ENCODE measurements at regions not wholly inside any gene's neighbourhood (a gene's known extent, or its start where the extent isn't known, plus 50 kb on each side); places are given as distances from the start of the nearest gene placed in this dataset.

GRCh38 chr1:232556351-232556750, 73.6 kb downstream of the SIPA1L2 start:
- no peak for DNase-seq (ENCODE audit: low read depth in 4 of 4, low spot score in 2 of 4)

- DNase-seq (ENCODE audit: low read depth in 4 of 4, low spot score in 2 of 4) = no peak
Measured at GRCh38 chr1:232555494-232556210, 74.3 kb downstream of the SIPA1L2 start.

DNA sequence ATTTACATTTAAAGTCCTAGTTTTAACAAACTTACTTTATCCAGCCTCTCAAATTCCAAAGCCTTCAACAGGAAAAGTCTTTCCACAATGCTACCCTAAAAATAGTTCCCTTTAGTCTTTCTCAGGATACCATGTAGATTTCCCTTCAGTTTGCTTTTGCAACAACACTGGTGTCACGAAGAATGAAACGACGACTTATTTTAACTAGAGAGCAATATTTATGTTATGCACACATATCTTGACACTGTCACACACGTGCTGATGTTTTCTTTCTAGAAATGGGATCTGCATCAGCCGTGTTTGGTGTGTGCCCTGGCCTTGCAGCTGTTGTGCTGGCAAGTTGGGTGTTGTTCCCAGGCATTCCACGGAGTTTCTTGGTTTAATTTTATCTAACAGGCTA, 75.5 kb downstream of the SIPA1L2 start:
- DNase-seq (ENCODE audit: low read depth in 4 of 4, low spot score in 2 of 4) = no peak

GRCh38 chr1:232553809-232554208, 76.1 kb downstream of the SIPA1L2 start:
- no peak for DNase-seq (ENCODE audit: low read depth in 4 of 4, low spot score in 2 of 4)

DNA sequence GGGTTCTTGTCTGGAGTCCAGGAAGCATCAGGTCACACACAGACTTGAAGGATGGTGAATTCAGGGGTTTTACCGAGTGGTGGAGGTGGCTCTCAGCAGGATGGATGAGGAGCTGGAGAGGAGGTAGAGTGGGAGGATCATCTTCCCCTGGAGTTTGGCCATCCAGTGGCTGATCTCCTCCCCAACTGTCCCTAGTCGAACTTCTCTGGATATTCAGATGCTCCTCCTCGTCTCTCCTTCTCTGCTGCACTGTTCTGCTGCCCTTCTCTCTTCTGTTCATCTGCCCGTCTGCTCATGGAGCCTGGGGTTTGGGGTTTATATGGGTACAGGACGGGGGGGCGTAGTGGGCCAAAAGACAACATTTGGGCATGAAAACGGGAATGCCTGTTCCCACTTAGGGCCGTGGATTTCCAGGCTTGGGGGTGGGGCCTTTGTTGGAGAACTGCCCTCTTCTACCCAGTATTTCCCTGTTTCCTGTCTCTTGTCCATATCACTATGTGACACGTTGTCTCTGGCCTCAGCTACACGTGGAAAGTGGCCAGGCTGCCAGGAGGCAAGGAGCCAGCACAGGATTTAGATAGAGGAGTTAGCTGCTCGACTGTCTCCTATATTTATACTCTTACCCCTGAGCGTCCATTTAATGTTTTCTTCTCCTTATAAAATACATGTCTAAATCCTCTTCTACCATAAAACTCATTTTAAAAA, 76.7 kb downstream of the SIPA1L2 start:
- DNase-seq (ENCODE audit: low read depth in 4 of 4, low spot score in 2 of 4) = no peak

- DNase-seq (ENCODE audit: low read depth in 4 of 4, low spot score in 2 of 4) = no peak
Measured at GRCh38 chr1:232551386-232551785, 78.5 kb downstream of the SIPA1L2 start.

GRCh38 chr1:232550007-232550406, 79.9 kb downstream of the SIPA1L2 start:
- DNase-seq (ENCODE audit: low read depth in 4 of 4, low spot score in 2 of 4) = no peak

DNA sequence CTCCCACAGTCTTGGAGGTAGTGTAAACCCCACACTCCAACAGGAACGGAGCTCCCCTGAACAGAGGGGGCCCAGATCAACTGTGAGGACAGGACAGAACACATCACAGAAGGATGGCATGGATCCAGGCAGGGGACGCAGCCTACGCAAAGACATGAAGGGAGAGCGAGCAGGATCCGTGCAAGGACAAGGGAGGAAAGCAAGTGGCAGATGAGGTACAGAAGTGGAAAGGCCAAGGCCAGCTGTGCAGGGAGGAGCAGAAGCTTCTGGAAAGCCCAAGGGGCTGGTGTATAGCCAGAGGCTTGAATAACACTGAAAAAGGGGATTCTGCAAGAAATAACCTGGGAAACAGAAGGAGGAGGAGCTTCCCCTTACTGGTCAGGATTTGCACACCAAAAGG, 81.2 kb downstream of the SIPA1L2 start:
- DNase-seq (ENCODE audit: low read depth in 4 of 4, low spot score in 2 of 4) = no peak

DNA sequence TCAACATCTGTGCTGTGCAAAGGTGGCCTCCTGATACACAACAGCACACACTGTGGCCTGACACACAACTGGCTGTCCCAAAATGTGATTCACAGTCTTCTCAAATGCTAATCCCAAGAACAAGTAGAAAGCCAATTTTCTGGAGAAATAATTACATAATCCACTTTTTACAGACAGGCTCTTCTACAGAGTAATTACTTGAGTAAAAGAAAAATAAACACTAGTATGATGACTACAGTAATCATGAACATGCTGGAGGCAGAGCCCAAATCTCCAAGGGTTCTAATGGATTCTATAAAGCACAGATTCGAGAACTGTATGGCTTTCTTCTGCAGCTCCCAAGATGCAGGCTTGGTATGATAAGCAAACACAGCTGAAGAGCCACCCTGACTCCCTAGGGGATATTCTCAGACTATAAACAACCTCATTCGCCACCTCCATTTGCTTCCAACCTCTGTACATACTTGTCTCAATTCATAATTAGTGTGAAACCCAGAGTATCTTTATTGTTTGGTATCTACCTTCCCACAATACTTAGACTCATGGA, 81.9 kb downstream of the SIPA1L2 start:
- no peak for DNase-seq (ENCODE audit: low read depth in 4 of 4, low spot score in 2 of 4)

GRCh38 chr1:232542633-232543593, 87.0 kb downstream of the SIPA1L2 start:
- no peak for DNase-seq (ENCODE audit: low read depth in 4 of 4, low spot score in 2 of 4)

- no peak for DNase-seq (ENCODE audit: low read depth in 4 of 4, low spot score in 2 of 4)
Measured at GRCh38 chr1:232538943-232539302, 91.0 kb downstream of the SIPA1L2 start.

GRCh38 chr1:232538224-232538942, 91.5 kb downstream of the SIPA1L2 start:
- peak in 1 of 4 donors; percentile 50 for DNase-seq (ENCODE audit: low read depth in 4 of 4, low spot score in 2 of 4)

DNA sequence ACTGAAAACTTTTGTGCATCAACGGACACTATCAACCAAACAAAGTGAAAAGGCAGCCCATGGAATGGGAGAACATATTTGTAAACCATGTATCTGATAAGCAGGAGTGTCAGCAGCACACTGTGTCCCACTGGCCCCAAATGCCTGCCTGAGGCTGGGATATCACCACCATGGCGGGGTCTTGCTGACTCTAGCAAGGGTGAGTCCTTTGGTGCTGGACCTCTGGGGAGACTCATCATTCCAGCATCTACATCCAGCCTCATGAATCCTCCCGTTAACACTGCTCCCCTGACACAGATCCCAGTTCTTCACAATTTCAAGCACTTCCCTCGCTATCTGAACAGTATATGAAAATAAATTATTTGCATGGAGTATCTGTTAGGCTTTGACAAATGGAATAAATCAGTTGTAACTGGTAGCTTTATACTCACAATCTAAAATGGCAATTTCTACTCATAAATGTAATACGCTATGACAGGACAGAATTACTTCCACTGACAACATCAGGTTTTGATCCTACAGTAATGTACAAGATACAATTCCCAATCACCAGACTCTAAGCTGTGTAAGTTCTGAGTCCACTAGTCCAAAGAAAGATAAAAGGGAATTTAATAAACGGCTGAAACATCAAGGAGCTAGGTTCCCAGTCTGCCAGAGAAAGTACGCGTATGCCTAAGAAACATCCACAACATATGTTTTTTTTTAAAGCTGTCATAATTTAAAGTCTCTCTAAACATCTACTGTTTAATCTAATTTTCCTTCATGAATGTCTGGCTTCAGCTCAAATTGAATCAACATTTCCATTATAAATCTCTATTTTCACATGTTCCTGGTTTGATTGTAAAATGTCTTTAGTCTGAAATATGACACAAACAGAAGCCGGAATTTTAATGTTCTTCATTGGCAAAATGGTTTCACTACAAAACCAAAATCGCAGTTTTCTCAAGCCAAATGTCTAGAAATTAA, 95.1 kb downstream of the SIPA1L2 start:
- DNase-seq (ENCODE audit: low read depth in 4 of 4, low spot score in 2 of 4) = no peak

DNA sequence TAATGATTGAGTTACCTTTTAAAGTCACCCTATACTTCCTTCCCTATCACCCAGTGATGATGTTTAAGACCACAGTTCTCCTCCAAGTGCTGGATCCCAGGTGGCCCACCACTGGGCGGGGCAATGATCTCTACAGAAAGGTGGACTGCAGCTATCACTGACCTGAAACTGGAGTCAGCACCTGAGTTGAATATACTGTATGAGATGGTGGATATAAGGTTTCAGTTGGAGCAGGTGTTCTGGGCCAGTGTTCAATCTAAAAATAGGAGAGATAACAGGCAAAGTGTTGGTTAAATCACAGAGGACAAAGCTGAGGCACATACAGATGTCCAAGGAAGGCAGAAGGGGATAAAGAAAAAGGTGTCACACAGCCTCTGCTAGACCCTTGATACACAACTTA, 96.6 kb downstream of the SIPA1L2 start:
- DNase-seq (ENCODE audit: low read depth in 4 of 4, low spot score in 2 of 4) = no peak

- no peak for DNase-seq (ENCODE audit: low read depth in 4 of 4, low spot score in 2 of 4)
Measured at GRCh38 chr1:232532901-232533300, 97.0 kb downstream of the SIPA1L2 start.

- no peak for DNase-seq (ENCODE audit: low read depth in 4 of 4, low spot score in 2 of 4)
Measured at GRCh38 chr1:232531291-232531690, 98.6 kb downstream of the SIPA1L2 start.

DNA sequence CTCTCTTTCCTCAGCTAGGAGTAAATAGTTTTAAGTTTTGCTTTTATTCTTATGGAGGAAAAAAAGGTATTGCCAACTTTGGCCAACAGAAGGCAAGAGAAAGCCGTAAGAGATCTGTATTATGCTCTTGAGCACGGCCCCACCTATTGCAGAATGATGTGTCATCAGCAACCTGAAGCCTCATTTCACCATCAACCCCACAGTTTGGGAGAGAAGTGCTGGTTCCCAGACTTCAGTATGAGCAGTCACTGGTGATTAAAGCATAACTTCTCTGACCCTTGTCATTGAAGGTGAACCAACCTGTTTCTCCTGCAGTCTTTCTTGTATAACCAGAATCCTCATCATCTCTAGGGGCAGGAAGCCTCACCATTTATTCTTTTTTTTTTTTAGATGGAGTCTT, 100.2 kb downstream of the SIPA1L2 start:
- no peak for DNase-seq (ENCODE audit: low read depth in 4 of 4, low spot score in 2 of 4)

- DNase-seq (ENCODE audit: low read depth in 4 of 4, low spot score in 2 of 4) = no peak
Measured at GRCh38 chr1:232528472-232529089, 101.4 kb downstream of the SIPA1L2 start.

DNA sequence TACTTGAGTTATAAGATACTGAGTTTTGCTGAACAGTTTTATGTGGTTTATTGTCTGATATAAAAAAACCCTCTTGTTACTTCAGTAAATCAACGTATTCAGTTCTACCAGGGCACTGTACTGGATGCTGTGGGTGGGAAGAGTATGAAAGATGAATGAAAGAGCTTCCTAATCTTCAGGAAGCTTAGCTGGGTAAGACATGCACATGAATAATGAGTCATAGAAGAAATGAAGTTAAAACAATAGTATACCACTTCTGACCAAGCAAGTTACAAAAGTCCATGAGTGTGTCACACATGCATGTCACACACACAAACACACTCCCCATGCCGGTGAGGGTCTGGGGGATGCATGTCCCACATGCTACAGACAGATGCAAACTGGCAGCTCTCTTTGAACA, 105.9 kb downstream of the SIPA1L2 start:
- DNase-seq (ENCODE audit: low read depth in 4 of 4, low spot score in 2 of 4) = no peak
